HG02610 (cell line): ENCODE measurements at regions not wholly inside any gene's neighbourhood (a gene's known extent, or its start where the extent isn't known, plus 50 kb on each side); places are given as distances from the start of the nearest gene placed in this dataset.

ENCODE experiments used
- ATAC-seq: cut with Tn5 transposase; IDR thresholded peaks from one replicate; pipeline ENCODE4 v1.9.1; 2021; ENCODE audit warnings: mild to moderate bottlenecking, moderate library complexity; ENCODE audit not compliant: unreplicated experiment

- no peak for ATAC-seq
Measured at GRCh38 chr4:59831746-59832145, 1368.4 kb upstream of the ADGRL3 start.

DNA sequence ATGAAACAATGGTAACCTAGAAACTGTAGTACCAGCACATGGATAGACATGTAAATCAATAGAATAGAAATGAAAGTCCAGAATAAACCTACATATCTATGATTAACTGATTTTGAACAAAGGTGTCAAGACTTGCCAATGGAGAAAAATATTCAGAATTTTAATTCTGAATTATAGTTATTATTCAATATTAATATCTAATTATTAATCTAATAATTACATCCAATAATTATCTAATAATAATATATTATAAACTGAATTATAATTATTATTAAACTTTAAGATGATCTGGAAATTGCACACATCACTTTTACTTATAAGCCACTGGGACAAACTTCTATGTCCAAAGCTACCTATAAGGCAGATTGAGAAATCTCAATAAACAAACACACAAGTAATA lies 1365.2 kb upstream of the ADGRL3 start:
- no peak for ATAC-seq

DNA sequence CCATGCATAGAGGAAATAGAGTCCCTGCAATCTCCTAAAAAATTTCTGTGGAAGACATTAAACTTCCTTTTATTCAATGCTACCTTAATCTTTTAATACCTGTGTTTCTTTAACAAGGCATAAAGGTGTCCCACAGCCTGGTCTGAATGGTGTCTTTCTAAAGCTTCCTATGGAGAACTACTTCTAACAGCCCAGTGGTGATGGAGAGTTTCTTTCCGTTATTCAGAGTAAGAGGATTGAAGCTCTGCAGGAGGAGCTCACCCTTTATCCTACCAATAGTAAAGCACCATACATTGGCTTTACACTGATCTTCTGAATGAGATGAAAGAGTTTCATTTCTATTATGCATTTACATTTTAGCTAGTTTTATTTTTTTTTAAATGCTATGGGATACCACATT lies 1362.4 kb upstream of the ADGRL3 start:
- no peak for ATAC-seq

GRCh38 chr4:59838236-59838635 lies 1361.9 kb upstream of the ADGRL3 start:
- no peak for ATAC-seq

GRCh38 chr4:59841698-59842097 lies 1358.4 kb upstream of the ADGRL3 start:
- ATAC-seq = no peak

DNA sequence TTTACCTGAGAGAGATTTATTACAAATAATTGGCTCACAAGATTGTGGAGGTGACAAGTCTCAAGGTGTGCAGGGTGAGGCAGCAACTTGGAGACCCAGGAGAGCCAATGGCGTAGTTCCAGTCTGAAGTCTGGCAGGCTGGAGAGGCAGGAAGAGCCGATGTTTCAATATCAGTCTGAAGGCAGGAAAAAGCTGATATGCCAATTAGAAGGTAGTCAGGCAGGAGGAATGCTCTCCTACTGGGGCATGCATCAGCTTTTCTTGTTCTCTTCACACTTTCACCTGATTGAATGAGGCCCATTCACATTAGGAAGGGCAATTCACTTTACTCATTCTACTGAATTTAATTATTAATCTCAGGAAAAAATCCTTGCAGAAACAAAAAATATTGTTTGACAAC lies 1351.7 kb upstream of the ADGRL3 start:
- no peak for ATAC-seq

DNA sequence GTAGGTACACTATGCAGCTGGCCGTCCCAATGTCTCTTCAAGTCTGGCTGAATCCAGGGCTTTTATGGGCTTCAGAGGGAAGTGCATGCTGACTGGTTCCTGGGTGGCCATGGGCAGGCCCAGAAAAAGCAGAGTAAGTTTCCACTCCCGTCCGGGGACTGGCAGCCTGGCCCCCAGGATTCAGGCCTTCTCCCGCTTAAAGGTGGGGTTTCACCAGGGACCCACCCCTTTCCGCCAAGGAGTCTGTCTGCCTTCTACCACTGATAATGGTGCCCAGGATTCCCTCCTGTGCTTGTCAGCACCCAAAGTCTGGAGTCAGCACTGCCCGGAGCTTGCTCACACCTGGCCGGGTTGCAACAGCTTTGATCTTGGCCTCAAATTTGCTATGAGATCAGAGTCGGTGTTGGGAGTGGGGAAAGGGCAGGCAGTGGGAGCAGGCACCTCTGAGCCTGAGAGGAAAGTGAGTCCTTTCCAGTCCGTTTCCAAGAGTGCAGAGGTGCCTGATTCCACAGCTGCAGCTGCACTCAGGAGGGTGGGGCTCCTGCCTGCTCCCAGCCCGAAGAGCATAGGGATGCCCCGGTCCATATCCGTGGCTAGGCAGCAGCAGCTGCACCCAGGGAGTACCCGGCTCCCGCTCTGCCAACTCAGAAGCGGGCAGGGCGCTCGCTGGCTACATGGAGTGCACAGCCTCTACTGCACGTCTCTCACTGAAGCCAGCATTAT lies 1344.3 kb upstream of the ADGRL3 start:
- no peak for ATAC-seq

GRCh38 chr4:59869056-59869455 lies 1331.1 kb upstream of the ADGRL3 start:
- no peak for ATAC-seq

DNA sequence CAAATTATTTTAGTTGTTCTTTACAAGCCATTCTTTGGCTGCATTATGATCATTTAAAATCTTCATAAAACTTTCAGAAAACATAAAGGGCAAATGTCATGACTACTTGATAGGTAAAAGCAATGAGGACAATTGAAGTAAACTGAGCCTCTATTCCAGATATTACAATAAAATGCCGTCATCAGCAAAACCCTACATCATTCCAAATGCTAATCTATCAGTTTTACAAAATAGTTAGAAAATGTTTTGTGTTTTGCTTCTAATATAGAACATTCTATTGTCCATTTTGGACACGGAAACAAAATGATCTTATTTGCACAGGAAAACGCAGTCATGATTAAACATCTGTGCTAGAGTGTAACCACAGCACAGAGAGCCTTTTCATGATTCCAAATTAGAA lies 1330.6 kb upstream of the ADGRL3 start:
- no peak for ATAC-seq

DNA sequence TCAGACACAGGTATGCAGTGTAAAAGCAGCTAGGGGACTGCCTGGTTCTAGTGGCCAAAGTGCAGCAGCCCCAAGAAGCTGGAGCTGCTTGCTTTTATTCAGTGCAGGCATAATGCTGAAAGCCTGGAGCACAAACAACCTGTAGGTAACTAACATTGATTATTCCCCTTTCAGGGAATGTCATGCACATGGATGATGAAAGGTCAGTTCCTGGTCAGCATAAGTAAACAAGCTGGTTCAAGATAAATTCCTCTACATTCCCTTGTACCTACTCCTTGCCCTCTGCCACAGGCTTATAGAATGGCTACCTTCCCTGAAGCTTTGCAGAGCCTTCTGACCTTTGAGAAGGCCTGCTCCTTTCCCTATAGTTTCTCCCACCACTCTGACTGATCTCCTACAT lies 1318.5 kb upstream of the ADGRL3 start:
- ATAC-seq = no peak

DNA sequence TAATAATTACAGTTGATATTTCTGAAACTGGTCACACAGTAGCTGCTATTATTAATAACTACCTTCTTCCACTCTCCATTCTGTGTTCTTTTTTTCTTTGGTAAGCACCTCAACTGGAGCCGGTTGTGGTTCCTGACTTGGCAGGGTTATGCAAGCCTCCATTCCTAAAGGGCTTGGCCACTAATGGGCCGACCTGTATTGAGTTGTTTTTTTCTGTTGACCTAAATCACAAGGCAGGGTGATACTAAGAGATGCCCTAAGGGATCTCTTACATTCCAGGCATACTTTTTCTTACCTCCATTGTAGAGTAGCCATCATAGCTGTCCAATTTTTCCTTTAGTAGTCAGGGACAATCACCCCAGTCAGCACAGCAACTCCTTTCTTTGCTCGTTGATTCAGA lies 1295.8 kb upstream of the ADGRL3 start:
- no peak for ATAC-seq

DNA sequence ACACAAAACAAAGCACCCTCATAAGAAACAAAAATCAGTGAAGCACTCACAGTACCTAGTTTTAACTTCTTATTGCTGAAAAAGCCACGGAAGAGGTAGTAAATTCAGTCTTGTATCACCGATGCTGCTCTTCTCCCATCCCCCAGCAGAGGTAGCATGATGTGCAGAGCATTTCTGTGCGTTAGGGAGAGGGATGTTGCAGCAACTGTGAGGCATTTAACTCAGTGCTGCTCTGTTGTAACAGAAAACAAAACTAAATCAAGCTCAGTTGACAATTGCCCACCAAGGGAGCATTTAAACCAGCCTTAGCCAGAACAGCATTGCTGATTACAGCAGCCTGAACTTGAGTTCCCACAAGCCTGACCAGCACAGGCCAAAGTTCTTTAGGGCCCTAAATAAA lies 1279.7 kb upstream of the ADGRL3 start:
- no peak for ATAC-seq

DNA sequence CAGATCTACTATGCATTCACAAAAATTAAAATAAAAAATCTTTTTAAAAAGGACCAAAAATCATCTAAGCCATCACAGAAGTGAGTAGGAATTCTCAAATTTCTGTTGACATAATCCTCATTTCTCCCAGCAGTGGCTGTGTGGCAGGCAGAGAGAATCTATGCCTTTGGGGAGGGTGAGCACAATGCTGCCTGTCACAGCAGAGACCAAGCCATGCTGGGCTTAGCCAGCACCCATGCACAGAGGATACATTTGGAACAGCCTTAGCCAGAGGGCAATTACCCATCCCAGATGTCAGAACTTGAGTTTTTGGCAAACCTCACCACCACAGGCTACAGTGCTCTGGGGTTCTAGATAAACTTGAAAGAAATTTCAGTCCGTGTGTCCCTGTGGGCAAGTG lies 1274.8 kb upstream of the ADGRL3 start:
- ATAC-seq = no peak

GRCh38 chr4:59936566-59936965 lies 1263.6 kb upstream of the ADGRL3 start:
- no peak for ATAC-seq

GRCh38 chr4:59938166-59938565 lies 1262.0 kb upstream of the ADGRL3 start:
- no peak for ATAC-seq

DNA sequence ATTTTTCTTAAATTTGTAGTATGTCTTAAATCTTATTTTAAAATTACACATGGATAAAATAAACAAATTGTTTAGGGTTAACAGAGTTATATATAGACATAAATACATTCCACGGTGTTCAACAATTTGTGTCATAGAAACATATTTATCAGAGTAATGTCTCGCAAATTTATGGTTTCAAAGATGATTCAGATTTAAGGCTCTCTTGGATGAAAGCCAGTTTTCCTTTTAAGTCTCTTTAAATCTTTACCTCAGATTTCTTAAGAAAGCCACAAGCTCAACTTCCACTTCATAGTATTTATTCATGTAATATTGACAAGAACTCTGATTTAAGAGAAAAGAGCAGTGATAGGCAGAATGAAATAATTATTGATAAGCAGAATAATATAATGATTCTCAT lies 1254.8 kb upstream of the ADGRL3 start:
- ATAC-seq = no peak

DNA sequence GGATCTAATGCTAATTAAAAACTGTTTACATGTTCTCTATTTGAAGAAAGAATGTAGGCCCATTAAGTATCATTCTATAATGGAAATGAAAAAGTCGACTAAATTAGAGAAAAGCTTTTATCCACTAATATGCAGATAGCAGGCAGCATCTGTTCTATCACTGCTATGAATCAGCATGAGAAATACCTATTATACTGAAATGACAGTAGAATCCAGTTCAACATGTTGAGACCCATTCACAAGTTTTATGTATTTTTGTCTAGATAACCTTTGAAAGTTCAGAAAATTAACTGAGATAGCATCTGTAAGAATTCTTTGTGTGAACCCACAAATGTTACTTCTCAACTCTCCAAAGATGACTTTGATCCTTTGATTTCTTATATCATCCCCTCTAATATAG lies 1254.4 kb upstream of the ADGRL3 start:
- no peak for ATAC-seq

DNA sequence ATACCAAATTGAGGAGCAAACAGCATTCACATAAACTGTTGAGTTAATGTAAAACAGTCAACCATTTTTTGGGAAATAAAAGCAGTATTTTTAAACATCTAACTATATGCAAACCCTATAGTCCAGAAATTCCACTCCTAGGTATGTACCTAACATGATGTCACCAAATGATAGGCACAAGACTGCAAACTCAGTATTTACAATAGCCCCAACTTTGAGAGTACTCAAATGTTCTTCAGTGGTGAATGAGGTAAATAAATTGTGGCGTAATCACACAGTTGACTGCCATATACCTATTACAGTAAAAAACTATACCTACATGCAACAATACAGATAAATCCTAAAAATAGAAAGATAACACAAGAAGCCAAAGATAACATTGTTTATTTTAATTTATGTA lies 1243.8 kb upstream of the ADGRL3 start:
- no peak for ATAC-seq

DNA sequence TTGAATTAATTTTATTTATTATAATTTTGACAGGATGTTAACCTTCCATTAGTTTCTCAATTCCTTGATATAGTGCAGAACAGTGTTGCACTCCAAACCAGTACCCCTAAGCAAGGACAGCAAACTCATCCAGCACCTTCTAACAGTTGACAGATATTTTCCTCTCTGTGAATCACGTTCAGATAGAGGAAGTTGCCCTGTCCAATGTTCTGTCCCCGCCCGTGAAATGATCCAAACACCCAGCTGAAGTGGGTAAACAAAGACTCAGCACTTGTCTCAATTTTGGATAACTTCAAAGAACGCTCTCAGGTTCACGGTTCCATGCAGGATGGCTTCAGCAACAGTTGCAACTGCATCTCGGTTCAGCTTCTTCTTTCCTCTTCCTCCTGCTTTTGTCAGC lies 1240.0 kb upstream of the ADGRL3 start:
- ATAC-seq = no peak

GRCh38 chr4:59966758-59967157 lies 1233.4 kb upstream of the ADGRL3 start:
- ATAC-seq = no peak

DNA sequence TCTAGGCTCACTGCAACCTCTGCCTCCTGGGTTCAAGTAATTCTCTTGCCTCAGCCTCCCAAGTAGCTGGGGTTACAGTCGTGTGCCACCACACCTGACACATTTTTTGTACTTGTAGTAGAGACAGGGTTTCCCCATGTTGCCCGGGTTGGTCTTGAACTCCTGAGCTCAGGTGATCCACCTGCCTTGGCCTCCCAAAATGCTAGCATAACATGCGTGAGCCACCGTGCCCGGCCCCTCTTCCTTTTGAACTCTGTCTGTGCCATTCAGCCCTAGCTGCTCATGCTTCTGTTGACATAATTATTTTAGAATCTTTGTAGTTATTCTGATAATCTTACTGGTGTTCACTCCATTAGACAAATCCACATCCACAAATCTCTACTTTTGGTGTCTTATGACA lies 1231.3 kb upstream of the ADGRL3 start:
- no peak for ATAC-seq

DNA sequence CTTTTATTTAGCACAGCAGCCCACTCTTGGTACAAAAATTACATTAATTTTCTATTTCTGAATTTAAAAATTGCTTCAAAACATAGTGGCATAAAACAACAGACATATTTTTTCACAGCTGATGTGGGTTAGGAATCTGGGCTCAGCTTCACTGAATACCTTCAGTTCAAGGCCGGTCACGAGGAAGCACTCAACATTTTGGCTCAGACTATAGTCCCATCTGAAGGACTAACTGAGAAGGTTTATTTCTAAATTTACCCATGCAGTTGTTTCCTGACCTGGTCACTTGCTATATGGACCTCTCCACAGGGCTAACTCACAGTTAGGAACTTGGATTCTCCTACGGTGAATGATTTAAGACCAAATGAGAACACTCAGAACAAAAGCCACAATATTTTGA lies 1230.2 kb upstream of the ADGRL3 start:
- no peak for ATAC-seq

DNA sequence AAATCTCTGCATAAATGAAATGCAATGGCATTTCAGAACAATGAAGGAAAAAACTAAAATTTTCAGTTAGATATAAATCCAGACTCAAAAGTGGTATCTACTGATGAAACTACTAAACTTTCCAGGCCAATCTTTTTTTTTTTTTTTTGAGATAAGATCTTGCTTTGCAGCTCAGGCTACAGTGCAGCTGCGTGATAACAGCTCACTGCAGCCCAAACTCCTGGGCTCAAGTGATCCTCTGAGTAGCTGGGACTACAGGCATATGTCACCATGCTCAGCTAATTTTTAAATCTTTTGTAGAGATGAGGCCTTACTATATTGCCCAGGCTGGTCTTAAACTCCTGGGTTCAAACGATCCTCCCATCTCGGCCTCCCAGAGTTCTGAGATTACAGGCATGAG lies 1228.2 kb upstream of the ADGRL3 start:
- ATAC-seq = no peak
